K562 (cell line): ENCODE measurements at regions not wholly inside any gene's neighbourhood (a gene's known extent, or its start where the extent isn't known, plus 50 kb on each side); places are given as distances from the start of the nearest gene placed in this dataset.

ENCODE experiments used
- ATAC-seq: fragments of 200-7000 bp; cut with Tn5 transposase; 3 replicates; pipeline ENCODE4 v1.9.1; 2020; ENCODE audit warnings: moderate library complexity
- BruUV-seq: library from RNA; stranded (reverse); fragments of 400-500 nt; replicated peaks from 2 replicates; lab custom pipeline; 2021; lab: Mats Ljungman, UMichigan
- CTCF ChIA-PET: fragments of 300-600 bp; formaldehyde crosslinking; extraction: SDS; loops from one replicate; lab custom pipeline; 2021; ENCODE audit warnings: low intra/inter-chr PET ratio; lab: Yijun Ruan, JAX
- POLR2A ChIA-PET: fragments of 300-600, 350-650 bp; sonication (Branson Sonifier 250); formaldehyde crosslinking; extraction: SDS; loops from one replicate; lab custom pipeline; 2021; ENCODE audit warnings: antibody characterized with exemption, inconsistent platforms; lab: Yijun Ruan, JAX
- DNase-seq, 4 experiments: peaks; one replicate each; pipeline versions ENCODE4 v3.0.0 to v3.0.0-alpha.2; 2011 to 2018; ENCODE audit warnings: low spot score in 3 of 4, mixed read lengths in 3 of 4; ENCODE audit errors: extremely low read depth in 1 of 4
- FAIRE-seq: peaks from 2 replicates; lab custom pipeline; 2011; peaks lifted over from hg19 to GRCh38; lab: Jason Lieb, UNC
- H2AFZ ChIP-seq: 2 replicates; pipeline ENCODE4 v1.6.0; 2011; ENCODE audit warnings: low read depth, low read length, control low read depth, inconsistent platforms
- H3K27ac ChIP-seq: fragments of 200-600 bp; 3 replicates; pipeline ENCODE4 v1.8.0; 2011; ENCODE audit warnings: low read depth, mild to moderate bottlenecking, control low read depth, inconsistent platforms, low read length, moderate library complexity, mixed read lengths; ENCODE audit errors: extremely low read depth
- H3K27me3 ChIP-seq, 2 experiments: fragments of 300-600 bp in 1 of 2; 2 replicates in 1 of 2; 3 replicates in 1 of 2; pipeline versions ENCODE4 v1.6.0 to v1.8.0; 2011; ENCODE audit warnings: inconsistent platforms in 2 of 2, low read length in 2 of 2, mild to moderate bottlenecking in 1 of 2, mixed read lengths in 1 of 2, moderate library complexity in 1 of 2; ENCODE audit not compliant: control insufficient read depth in 2 of 2, insufficient read depth in 2 of 2
- H3K36me3 ChIP-seq: fragments of 300-600 bp; 3 replicates; pipeline ENCODE4 v1.8.0; 2011; ENCODE audit warnings: mild to moderate bottlenecking, low read length, inconsistent platforms; ENCODE audit not compliant: control insufficient read depth, insufficient read depth
- H3K4me1 ChIP-seq, 2 experiments: fragments of 200-600 bp in 1 of 2; replicated peaks in 1 of 2; 2 replicates in 1 of 2; 3 replicates in 1 of 2; pipeline versions ENCODE4 v1.5.1 to v1.8.0; 2011; ENCODE audit warnings: inconsistent platforms in 2 of 2, low read length in 2 of 2, mild to moderate bottlenecking in 1 of 2, mixed read lengths in 1 of 2, moderate library complexity in 1 of 2; ENCODE audit not compliant: control insufficient read depth in 2 of 2, insufficient read depth in 2 of 2
- H3K4me2 ChIP-seq: 2 replicates; pipeline ENCODE4 v1.6.1; 2011; ENCODE audit warnings: low read length, control low read depth, inconsistent platforms, mixed read lengths; ENCODE audit not compliant: insufficient read depth
- H3K4me3 ChIP-seq: fragments of 200-600 bp; sonication (generic), shearing (Covaris generic); 2 replicates; pipeline ENCODE4 v1.5.1; 2016; ENCODE audit warnings: control low read depth, inconsistent platforms
- H3K79me2 ChIP-seq: fragments of 200-600 bp; 3 replicates; pipeline ENCODE4 v1.8.0; 2011; ENCODE audit warnings: low read length, inconsistent platforms; ENCODE audit not compliant: control insufficient read depth, insufficient read depth
- H3K9ac ChIP-seq, 2 experiments: 2 replicates each; pipeline versions ENCODE4 v1.6.0 to v1.6.1; 2011; ENCODE audit warnings: low read depth in 2 of 2, low read length in 2 of 2, control low read depth in 1 of 2, inconsistent platforms in 1 of 2, mild to moderate bottlenecking in 1 of 2, mixed read lengths in 1 of 2; ENCODE audit not compliant: insufficient read depth in 1 of 2
- H3K9me1 ChIP-seq: one replicate; pipeline ENCODE4 v1.6.0; 2011; ENCODE audit warnings: inconsistent platforms, mild to moderate bottlenecking, low read length, moderate library complexity; ENCODE audit not compliant: control insufficient read depth, insufficient read depth
- H3K9me3 ChIP-seq: replicated peaks from 2 replicates; pipeline ENCODE4 v1.5.1; 2011; ENCODE audit warnings: low read depth, low read length, inconsistent platforms; ENCODE audit not compliant: control insufficient read depth, insufficient read depth
- H4K20me1 ChIP-seq: replicated peaks from 2 replicates; pipeline ENCODE4 v1.6.1; 2011; ENCODE audit warnings: low read length, inconsistent platforms, mixed read lengths; ENCODE audit not compliant: control insufficient read depth, insufficient read depth
- CCNT2 ChIP-seq: IDR thresholded peaks from 2 replicates; pipeline ENCODE4 v1.6.1; 2011; ENCODE audit warnings: borderline replicate concordance, low read depth, mild to moderate bottlenecking, moderate library complexity, mixed read lengths, low read length; ENCODE audit not compliant: insufficient read length; ENCODE audit errors: extremely low read depth
- JUNB ChIP-seq: fragments of 450-650 bp; formaldehyde crosslinking; conservative IDR thresholded peaks from 2 replicates; pipeline ENCODE4 v1.4.0; 2020; ENCODE audit warnings: mild to moderate bottlenecking
- KAT2B ChIP-seq: IDR thresholded peaks from one replicate; pipeline ENCODE4 v1.6.1; 2012; ENCODE audit warnings: low read depth, mild to moderate bottlenecking, control low read depth, inconsistent platforms, low read length, moderate library complexity
- NR1H2 ChIP-seq: sonication (generic); formaldehyde crosslinking; IDR thresholded peaks from 2 replicates; pipeline ENCODE4 v1.4.0; 2020; ENCODE audit warnings: mild to moderate bottlenecking, missing genetic modification reagents
- TBP ChIP-seq: optimal IDR thresholded peaks from 2 replicates; pipeline ENCODE3; 2011; ENCODE audit warnings: low read depth, low read length, improper control_type of control experiment
- TCF3 ChIP-seq: sonication (generic); formaldehyde crosslinking; IDR thresholded peaks from 2 replicates; pipeline ENCODE4 v1.4.0; 2020; ENCODE audit warnings: mild to moderate bottlenecking, missing genetic modification reagents
- ZBTB7A ChIP-seq: IDR thresholded peaks from 2 replicates; pipeline ENCODE4 v1.6.1; 2011; ENCODE audit warnings: low read depth, mild to moderate bottlenecking, low read length, moderate library complexity, borderline replicate concordance; ENCODE audit not compliant: control insufficient read depth
- ZNF165 ChIP-seq: fragments of 250-450 bp; sonication (Bioruptor Pico); IDR thresholded peaks from 2 replicates; pipeline ENCODE4 v1.4.0; 2020; ENCODE audit warnings: borderline replicate concordance
- ZNF407 ChIP-seq: fragments of 450-650 bp; IDR thresholded peaks from 2 replicates; pipeline ENCODE4 v1.6.1; 2016; ENCODE audit warnings: low read depth
- WGBS: fragments of 100-300 bp; shearing (Covaris generic); methylation state at CpG from one replicate; pipeline ENCODE4 v1.1.6; 2016; ENCODE audit warnings: low coverage, mixed read lengths; ENCODE audit not compliant: insufficient coverage; ENCODE audit errors: missing lambda C conversion rate; 5-methylcytosine and 5-hydroxymethylcytosine counted together
- in situ Hi-C: fragments of 300-500 bp; cut with MboI; formaldehyde crosslinking; loops from 4 replicates; pipeline ENCODE4 v1.15.0; 2018; ENCODE audit warnings: inconsistent platforms, mixed read lengths
- intact Hi-C: fragments of 100-400 bp; cut with micrococcal nuclease; formaldehyde crosslinking; loops from 2 replicates; pipeline ENCODE4 v1.14.2; 2022

GRCh38 chr9:551986-552929 is 289.2 kb upstream of the DMRT1 start:
- ATAC-seq (no peak), DNase-seq (no peak), FAIRE-seq (no peak)
- Histone ChIP-seq H3K27me3 (peaks cover 0 to 9% of the 10 kb centered on the region in 2 experiments; a peak in 3 of 5 replicates), H3K4me3 (no peak overlapping the region), H3K79me2 (no peaks in the 10 kb centered on the region), H4K20me1 (no peaks in the 10 kb centered on the region), H3K36me3 (no peaks in the 10 kb centered on the region), H2AFZ (no peak overlapping the region), H3K9me3 (no peaks in the 10 kb centered on the region), H3K4me1 (no peaks in the 10 kb centered on the region), H3K9me1 (no peaks in the 10 kb centered on the region), H3K4me2 (no peak overlapping the region), H3K27ac (no peak overlapping the region), H3K9ac (no peak overlapping the region)
- intact Hi-C loops, result loop anchor here (5.0 kb wide), 1 partner anchor 165 kb away; no protein-coding TSS in a partner anchor
- in situ Hi-C loops, result no loop called here
- no TSS peak for BruUV-seq
- WGBS, result 6% methylated on average over 12 of the region's 12 CpGs
- POLR2A ChIA-PET, result interaction anchor here (1.3 kb wide), 1 partner anchor 17 kb away, joined by 4 read pairs; no protein-coding TSS in a partner anchor
- CTCF ChIA-PET, result no interaction called here
- TF ChIP-seq KAT2B, result no peak
- no peak for TF ChIP-seq TCF3
- TF ChIP-seq ZBTB7A, result no peak
- no peak for TF ChIP-seq ZNF407
- no peak for TF ChIP-seq JUNB (CRISPR knock-in tag)
- no peak for TF ChIP-seq TBP
- no peak for TF ChIP-seq ZNF165 (CRISPR knock-in tag)
- TF ChIP-seq NR1H2 (CRISPR knock-in tag), result no peak
- TF ChIP-seq CCNT2, result no peak
